HG02623 (cell line): ENCODE measurements at regions not wholly inside any gene's neighbourhood (a gene's known extent, or its start where the extent isn't known, plus 50 kb on each side); places are given as distances from the start of the nearest gene placed in this dataset.

Experiments used
- ATAC-seq: cut with Tn5 transposase; IDR thresholded peaks from one replicate; pipeline ENCODE4 v1.9.1; 2021; ENCODE audit warnings: moderate library complexity; ENCODE audit not compliant: unreplicated experiment

GRCh38 chr18:46405832-46406538 lies 251.0 kb downstream of the LOXHD1 start:
- no peak for ATAC-seq

DNA sequence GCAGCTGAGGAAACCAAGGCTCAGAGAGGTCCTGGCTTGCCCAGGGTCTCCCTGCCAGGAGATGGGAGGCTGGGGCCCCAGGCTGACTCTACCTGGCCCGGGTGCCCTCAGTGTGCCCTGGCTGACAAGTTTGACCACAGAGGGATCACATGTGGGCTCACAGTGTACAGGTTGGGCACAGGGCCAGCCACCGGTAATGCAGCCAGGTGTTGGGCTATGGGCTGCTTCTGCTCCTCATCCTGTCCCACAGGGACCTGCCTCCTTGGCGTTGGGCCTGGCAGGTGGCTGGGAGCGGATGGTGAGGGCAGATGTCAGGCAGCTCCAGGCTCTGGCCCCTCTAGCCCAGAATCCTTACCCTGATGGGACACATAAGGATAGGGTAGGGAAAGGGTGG lies 250.5 kb downstream of the LOXHD1 start:
- no peak for ATAC-seq

- no peak for ATAC-seq
Measured at GRCh38 chr18:46407486-46408166, 249.4 kb downstream of the LOXHD1 start.

GRCh38 chr18:46408334-46408987 lies 248.6 kb downstream of the LOXHD1 start:
- ATAC-seq: no peak

- ATAC-seq: no peak
Measured at GRCh38 chr18:46411191-46411828, 245.7 kb downstream of the LOXHD1 start.

DNA sequence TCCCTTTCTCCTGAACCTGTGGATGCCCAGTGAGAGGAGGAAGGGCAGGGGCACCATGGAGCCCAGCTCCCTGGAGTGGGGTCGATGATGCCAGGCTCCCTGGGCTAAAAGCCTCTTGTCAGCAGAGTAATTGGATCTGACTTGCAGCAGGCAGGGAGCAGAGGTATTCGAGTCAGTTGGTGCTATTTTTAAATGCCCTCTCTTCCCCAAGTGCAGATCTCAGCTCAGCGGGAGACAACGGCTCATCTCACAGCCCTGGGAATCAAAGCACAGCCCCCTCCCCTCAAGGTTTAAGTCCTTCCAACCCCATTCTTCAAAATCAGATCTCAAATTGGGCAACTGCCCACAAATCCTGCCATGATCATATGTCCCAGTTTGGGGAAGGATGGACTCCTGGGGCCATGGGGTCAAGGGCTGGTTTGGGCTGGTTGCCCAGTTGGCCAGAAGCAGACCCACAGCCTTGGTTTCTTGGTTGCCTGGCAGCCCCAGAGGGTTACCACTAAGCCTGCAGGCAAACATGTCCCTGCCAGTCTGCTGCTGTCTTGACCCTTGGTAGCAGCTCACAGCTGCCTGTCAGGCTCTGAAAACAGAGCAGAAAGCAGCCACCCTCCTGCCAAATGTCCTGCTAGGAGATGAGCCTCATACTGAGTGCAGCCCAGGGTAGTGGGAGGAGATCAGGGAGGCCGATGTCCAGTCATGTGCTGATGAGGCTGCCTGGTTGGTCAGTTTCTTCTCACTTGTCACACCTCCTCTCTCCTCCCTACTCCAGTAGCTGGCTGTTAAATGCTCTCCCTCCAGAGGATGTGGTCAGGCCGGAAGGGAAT lies 244.9 kb downstream of the LOXHD1 start:
- ATAC-seq: no peak

- no peak for ATAC-seq
Measured at GRCh38 chr18:46412916-46413315, 244.1 kb downstream of the LOXHD1 start.

- ATAC-seq: no peak
Measured at GRCh38 chr18:46413684-46414083, 243.3 kb downstream of the LOXHD1 start.

DNA sequence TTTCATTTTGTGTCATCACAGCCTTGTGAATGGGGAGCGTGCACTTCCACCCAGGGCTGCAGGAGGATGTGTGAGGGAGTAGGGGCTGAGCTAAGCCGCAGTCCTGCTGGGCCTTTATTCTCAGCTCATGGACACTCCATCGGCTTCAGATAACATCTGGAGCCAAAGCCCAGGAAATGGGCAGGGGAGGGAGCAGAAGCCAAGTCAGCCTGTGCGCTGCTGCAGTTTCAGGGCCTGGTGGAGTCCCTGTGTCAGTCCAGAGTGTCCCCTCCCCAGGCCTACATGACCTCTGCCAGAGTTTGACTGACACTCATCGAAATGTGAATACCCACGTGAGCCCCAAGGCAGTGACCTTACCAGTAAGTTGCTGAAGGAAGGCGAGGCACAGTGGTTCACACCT lies 242.2 kb downstream of the LOXHD1 start:
- no peak for ATAC-seq

- no peak for ATAC-seq
Measured at GRCh38 chr18:46415532-46416252, 241.3 kb downstream of the LOXHD1 start.

- ATAC-seq: no peak
Measured at GRCh38 chr18:46416706-46417638, 240.0 kb downstream of the LOXHD1 start.

GRCh38 chr18:46418663-46419260 lies 238.3 kb downstream of the LOXHD1 start:
- no peak for ATAC-seq

GRCh38 chr18:46419391-46420141 lies 237.5 kb downstream of the LOXHD1 start:
- ATAC-seq: no peak

- no peak for ATAC-seq
Measured at GRCh38 chr18:46421973-46422551, 235.0 kb downstream of the LOXHD1 start.

DNA sequence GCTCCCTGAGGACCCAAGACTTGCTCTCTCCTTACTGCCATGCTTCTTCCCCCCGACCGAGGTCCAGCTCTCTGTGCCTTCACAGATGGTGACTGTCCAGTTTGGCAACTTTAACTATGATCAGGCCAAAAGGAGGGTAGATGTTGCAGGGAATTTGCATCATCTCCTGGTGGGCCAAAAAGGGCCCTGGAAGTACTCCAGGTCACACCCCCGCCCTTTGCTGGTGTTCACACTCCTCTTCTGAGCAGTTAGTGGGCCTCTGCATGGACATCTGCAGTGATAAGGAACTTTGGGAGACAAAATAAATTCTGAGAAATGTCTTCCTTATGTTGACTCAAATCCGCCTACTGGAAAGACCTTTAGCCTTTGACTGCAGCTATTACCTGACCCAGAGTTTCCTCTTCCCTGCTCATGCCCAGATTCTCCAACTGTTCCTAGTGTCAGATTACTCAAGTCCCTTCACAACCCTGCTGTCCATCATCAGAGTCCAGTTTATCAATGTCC lies 234.4 kb downstream of the LOXHD1 start:
- ATAC-seq: no peak

DNA sequence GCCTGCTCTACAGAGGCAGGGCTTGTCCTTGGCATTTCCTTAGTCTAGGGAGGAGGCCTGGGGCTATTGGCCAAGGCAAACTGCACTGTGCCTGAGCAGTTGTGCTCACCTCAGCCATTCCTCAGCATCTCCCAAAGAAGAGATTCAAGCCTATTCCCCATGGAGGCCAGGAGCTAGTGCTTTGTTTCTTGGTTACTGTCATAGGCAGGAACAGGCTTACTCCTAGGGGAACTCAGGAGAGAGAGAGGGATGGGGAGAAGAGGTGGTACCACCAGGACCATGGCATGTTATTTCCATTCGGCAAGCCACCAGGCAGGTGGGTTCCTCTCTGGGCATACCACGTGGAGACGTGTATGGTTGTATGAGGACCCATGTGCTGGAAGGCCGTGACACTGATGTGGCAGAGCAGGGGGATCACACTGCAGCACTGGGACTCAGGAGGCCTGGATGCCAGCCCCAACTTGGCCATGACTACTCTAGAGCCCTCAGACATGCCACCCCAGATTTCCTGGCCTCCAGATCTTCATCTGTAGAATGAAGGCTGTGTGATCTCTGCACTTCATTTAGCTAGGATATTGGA lies 233.7 kb downstream of the LOXHD1 start:
- ATAC-seq: no peak

GRCh38 chr18:46424898-46425297 lies 232.1 kb downstream of the LOXHD1 start:
- ATAC-seq: no peak
